ENCODE measurements at regions not wholly inside any gene's neighbourhood (a gene's known extent, or its start where the extent isn't known, plus 50 kb on each side); places are given as distances from the start of the nearest gene placed in this dataset.

DNA sequence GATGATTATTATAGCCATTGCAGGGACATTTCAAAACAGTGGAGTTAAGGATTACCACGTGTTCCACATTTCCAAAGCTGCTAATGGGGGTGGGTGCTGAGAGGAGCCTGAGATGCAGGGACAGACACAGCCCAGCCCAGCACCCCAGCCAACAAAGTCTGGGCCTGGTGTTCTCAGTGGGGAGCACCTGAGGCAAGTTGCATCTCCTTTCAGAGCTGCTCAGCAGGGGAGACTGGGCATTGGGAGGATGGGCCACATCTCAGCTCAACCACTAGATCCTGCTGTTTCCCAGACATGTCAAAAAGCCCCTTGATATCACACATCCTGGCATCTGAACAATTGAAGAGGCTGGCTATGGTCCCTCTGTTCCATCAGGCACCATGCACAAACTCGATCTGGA, 458.0 kb upstream of the KIRREL3 start:
- no peaks in the 10 kb centered on the region for H3K9me3 Mint-ChIP-seq (ENCODE audit: insufficient read depth)
- POLR2A ChIA-PET: no interaction called here
- H3K36me3 Mint-ChIP-seq (ENCODE audit: low read depth): no peaks in the 10 kb centered on the region
- CTCF ChIA-PET: no interaction called here
- ATAC-seq (no peak), DNase-seq (no peak)
- no peaks in the 10 kb centered on the region for H3K27me3 Mint-ChIP-seq (ENCODE audit: low read depth)
- no peak overlapping the region for H3K27ac Mint-ChIP-seq
- H3K4me3 Mint-ChIP-seq: no peak overlapping the region
- H3K4me1 Mint-ChIP-seq (ENCODE audit: low read depth): no peaks in the 10 kb centered on the region

DNA sequence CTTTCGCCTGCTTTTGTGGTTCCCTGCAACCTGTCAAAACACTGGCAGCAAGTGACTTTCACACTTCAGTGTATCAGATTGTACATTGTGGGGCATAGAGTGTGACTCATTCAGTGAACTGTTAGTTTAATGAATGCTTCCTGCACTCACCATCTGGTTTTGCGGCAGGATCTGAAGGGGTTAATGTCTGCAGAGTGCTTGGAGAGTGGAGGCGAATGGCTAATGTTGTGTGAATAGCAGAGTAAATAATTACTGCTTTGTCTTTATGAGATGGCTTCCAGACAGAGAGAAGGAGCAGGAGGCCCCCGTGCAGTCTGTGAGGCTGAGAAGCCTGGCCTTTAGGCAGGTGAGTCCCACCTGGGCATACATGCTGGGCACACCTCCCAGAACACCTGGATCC, 454.3 kb upstream of the KIRREL3 start:
- ATAC-seq: no peak
- ChIA-PET POLR2A (no interaction called here), CTCF (interaction anchor here (1.4 kb wide), 1 partner anchor 16 kb away, joined by 4 read pairs; no protein-coding TSS in a partner anchor)
- Mint-ChIP-seq H3K36me3 (ENCODE audit: low read depth) (no peaks in the 10 kb centered on the region), H3K27ac (no peak overlapping the region), H3K27me3 (ENCODE audit: low read depth) (no peaks in the 10 kb centered on the region), H3K4me3 (no peak overlapping the region), H3K9me3 (ENCODE audit: insufficient read depth) (no peaks in the 10 kb centered on the region), H3K4me1 (ENCODE audit: low read depth) (no peaks in the 10 kb centered on the region)
- DNase-seq: no peak

- DNase-seq (no peak), ATAC-seq (no peak)
- CTCF ChIA-PET: no interaction called here
- no peaks in the 10 kb centered on the region for H3K36me3 Mint-ChIP-seq (ENCODE audit: low read depth)
- H3K4me1 Mint-ChIP-seq (ENCODE audit: low read depth): no peaks in the 10 kb centered on the region
- H3K27me3 Mint-ChIP-seq (ENCODE audit: low read depth): no peaks in the 10 kb centered on the region
- H3K4me3 Mint-ChIP-seq: no peak overlapping the region
- POLR2A ChIA-PET: no interaction called here
- no peak overlapping the region for H3K27ac Mint-ChIP-seq
- no peaks in the 10 kb centered on the region for H3K9me3 Mint-ChIP-seq (ENCODE audit: insufficient read depth)
Measured at GRCh38 chr11:127452533-127452932, 452.0 kb upstream of the KIRREL3 start.

DNA sequence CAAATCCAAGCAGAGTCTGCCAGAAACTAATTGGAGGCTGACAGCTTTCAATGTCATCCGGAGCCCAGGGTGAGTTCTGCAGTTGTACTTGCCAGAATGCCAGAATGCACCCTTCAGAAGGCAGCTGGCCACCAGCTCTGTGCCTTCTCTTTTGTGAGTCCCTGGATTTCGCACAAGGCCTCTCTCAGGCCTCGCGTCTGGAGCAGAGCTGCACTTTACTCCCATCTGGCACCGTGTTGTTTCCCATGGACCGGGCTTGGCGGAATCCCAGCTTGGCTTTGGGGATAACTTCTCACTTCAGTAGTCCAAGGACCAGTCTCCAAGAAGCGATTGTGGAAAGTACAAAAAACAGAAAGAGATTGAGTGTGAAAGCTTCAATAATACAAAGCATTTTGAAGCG, 451.3 kb upstream of the KIRREL3 start:
- H3K9me3 Mint-ChIP-seq (ENCODE audit: insufficient read depth): no peaks in the 10 kb centered on the region
- no peak overlapping the region for H3K27ac Mint-ChIP-seq
- ChIA-PET POLR2A (no interaction called here), CTCF (no interaction called here)
- H3K4me1 Mint-ChIP-seq (ENCODE audit: low read depth): no peaks in the 10 kb centered on the region
- DNase-seq (no peak), ATAC-seq (no peak)
- no peaks in the 10 kb centered on the region for H3K27me3 Mint-ChIP-seq (ENCODE audit: low read depth)
- H3K36me3 Mint-ChIP-seq (ENCODE audit: low read depth): no peaks in the 10 kb centered on the region
- H3K4me3 Mint-ChIP-seq: no peak overlapping the region

GRCh38 chr11:127448101-127448500, 447.5 kb upstream of the KIRREL3 start:
- Mint-ChIP-seq H3K9me3 (ENCODE audit: insufficient read depth) (no peaks in the 10 kb centered on the region), H3K4me3 (no peak overlapping the region), H3K36me3 (ENCODE audit: low read depth) (no peaks in the 10 kb centered on the region), H3K4me1 (ENCODE audit: low read depth) (no peaks in the 10 kb centered on the region), H3K27me3 (ENCODE audit: low read depth) (no peaks in the 10 kb centered on the region), H3K27ac (no peak overlapping the region)
- ChIA-PET CTCF (no interaction called here), POLR2A (no interaction called here)
- no peak for DNase-seq
- no peak for ATAC-seq

- Mint-ChIP-seq H3K36me3 (ENCODE audit: low read depth) (no peaks in the 10 kb centered on the region), H3K9me3 (ENCODE audit: insufficient read depth) (no peaks in the 10 kb centered on the region), H3K4me3 (no peak overlapping the region), H3K27ac (no peak overlapping the region), H3K27me3 (ENCODE audit: low read depth) (no peaks in the 10 kb centered on the region), H3K4me1 (ENCODE audit: low read depth) (no peaks in the 10 kb centered on the region)
- ATAC-seq: no peak
- POLR2A ChIA-PET: no interaction called here
- DNase-seq: no peak
- CTCF ChIA-PET: no interaction called here
Measured at GRCh38 chr11:127445476-127445875, 444.9 kb upstream of the KIRREL3 start.

DNA sequence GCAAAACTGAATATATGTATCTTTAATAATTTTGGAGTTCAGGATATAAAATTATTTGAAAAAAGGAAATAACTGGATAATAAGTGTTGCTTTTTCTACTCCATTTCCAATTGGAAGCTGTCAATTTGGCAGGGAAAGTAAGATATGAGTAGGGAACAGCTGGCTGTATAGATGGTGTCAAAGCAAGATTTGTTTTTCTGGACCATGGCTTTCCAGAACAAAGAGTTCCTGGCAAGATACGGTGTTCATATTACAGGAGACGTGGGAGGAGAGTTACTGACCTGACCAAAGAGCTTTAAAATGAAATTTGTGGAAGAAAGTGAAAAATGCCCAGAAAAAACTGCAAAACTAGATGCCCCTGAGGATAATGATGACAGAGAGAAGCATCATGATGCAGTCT, 442.7 kb upstream of the KIRREL3 start:
- Mint-ChIP-seq H3K27me3 (ENCODE audit: low read depth) (no peaks in the 10 kb centered on the region), H3K9me3 (ENCODE audit: insufficient read depth) (no peaks in the 10 kb centered on the region), H3K36me3 (ENCODE audit: low read depth) (no peaks in the 10 kb centered on the region), H3K4me1 (ENCODE audit: low read depth) (no peaks in the 10 kb centered on the region), H3K4me3 (no peak overlapping the region), H3K27ac (no peak overlapping the region)
- no peak for ATAC-seq
- DNase-seq: no peak
- CTCF ChIA-PET: no interaction called here
- POLR2A ChIA-PET: no interaction called here

DNA sequence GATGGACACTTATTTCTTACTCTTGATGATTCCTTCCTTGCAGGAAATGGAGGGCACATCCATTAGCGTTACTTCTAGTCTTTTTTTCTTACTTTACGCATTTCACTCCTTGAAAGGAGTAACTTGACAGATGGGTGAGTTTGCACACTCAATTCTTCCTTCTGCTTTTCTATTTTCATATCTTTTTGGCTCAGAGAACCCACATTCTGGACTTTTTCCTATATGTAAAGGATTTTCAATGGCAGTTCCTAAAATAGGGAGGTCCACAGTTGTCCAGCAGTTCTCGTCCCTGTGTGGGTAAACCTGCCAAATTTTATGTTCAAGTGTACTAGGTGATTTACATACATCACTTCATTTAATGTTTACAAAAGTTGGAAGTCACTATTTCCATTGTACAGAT, 440.0 kb upstream of the KIRREL3 start:
- Mint-ChIP-seq H3K9me3 (ENCODE audit: insufficient read depth) (no peaks in the 10 kb centered on the region), H3K27ac (no peak overlapping the region), H3K36me3 (ENCODE audit: low read depth) (no peaks in the 10 kb centered on the region), H3K4me3 (no peak overlapping the region), H3K4me1 (ENCODE audit: low read depth) (no peaks in the 10 kb centered on the region), H3K27me3 (ENCODE audit: low read depth) (no peaks in the 10 kb centered on the region)
- DNase-seq (no peak), ATAC-seq (no peak)
- ChIA-PET CTCF (no interaction called here), POLR2A (no interaction called here)

GRCh38 chr11:127425281-127425680, 424.7 kb upstream of the KIRREL3 start:
- Mint-ChIP-seq H3K4me1 (ENCODE audit: low read depth) (no peaks in the 10 kb centered on the region), H3K9me3 (ENCODE audit: insufficient read depth) (no peaks in the 10 kb centered on the region), H3K27ac (no peak overlapping the region), H3K36me3 (ENCODE audit: low read depth) (no peaks in the 10 kb centered on the region), H3K27me3 (ENCODE audit: low read depth) (no peaks in the 10 kb centered on the region), H3K4me3 (no peak overlapping the region)
- no peak for DNase-seq
- ATAC-seq: no peak
- POLR2A ChIA-PET: no interaction called here
- CTCF ChIA-PET: no interaction called here

GRCh38 chr11:127424661-127425060, 424.1 kb upstream of the KIRREL3 start:
- ChIA-PET POLR2A (no interaction called here), CTCF (no interaction called here)
- no peaks in the 10 kb centered on the region for H3K9me3 Mint-ChIP-seq (ENCODE audit: insufficient read depth)
- no peak for DNase-seq
- H3K27me3 Mint-ChIP-seq (ENCODE audit: low read depth): no peaks in the 10 kb centered on the region
- ATAC-seq: no peak
- no peak overlapping the region for H3K27ac Mint-ChIP-seq
- H3K4me1 Mint-ChIP-seq (ENCODE audit: low read depth): no peaks in the 10 kb centered on the region
- H3K36me3 Mint-ChIP-seq (ENCODE audit: low read depth): no peaks in the 10 kb centered on the region
- H3K4me3 Mint-ChIP-seq: no peak overlapping the region

DNA sequence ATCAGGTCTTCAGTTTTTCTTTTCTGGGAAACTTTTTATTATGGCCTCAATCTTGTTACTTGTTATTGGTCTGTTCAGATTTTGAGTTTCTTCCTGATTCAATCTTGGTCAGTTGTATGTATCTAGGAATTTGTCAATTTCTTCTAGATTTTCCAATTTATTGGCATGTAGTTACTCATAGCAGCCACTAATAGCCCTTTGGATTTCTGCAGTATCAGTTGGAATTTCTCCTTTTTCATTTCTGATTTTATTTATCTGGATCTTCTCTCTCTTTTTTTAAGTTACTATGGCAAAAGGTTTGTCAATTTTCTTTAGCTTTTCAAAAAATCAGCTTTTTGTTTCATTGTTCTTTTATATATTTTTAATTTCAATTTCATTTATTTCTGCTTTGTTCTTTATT, 419.6 kb upstream of the KIRREL3 start:
- H3K27ac Mint-ChIP-seq: no peak overlapping the region
- DNase-seq: no peak
- POLR2A ChIA-PET: no interaction called here

GRCh38 chr11:127412722-127413380, 412.3 kb upstream of the KIRREL3 start:
- Mint-ChIP-seq H3K9me3 (ENCODE audit: insufficient read depth) (no peaks in the 10 kb centered on the region), H3K36me3 (ENCODE audit: low read depth) (no peaks in the 10 kb centered on the region), H3K27me3 (ENCODE audit: low read depth) (no peaks in the 10 kb centered on the region), H3K4me3 (no peak overlapping the region), H3K27ac (no peak overlapping the region), H3K4me1 (ENCODE audit: low read depth) (no peaks in the 10 kb centered on the region)
- ChIA-PET CTCF (no interaction called here), POLR2A (no interaction called here)
- DNase-seq: no peak
- no peak for ATAC-seq

More for the DNA sequence above, 419.6 kb upstream of the KIRREL3 start:
- Mint-ChIP-seq H3K9me3 (ENCODE audit: insufficient read depth) (no peaks in the 10 kb centered on the region), H3K36me3 (ENCODE audit: low read depth) (no peaks in the 10 kb centered on the region), H3K4me1 (ENCODE audit: low read depth) (no peaks in the 10 kb centered on the region), H3K4me3 (no peak overlapping the region), H3K27me3 (ENCODE audit: low read depth) (no peaks in the 10 kb centered on the region)
- CTCF ChIA-PET: no interaction called here
- no peak for ATAC-seq

GRCh38 chr11:127412234-127412633, 411.7 kb upstream of the KIRREL3 start:
- ChIA-PET CTCF (no interaction called here), POLR2A (no interaction called here)
- no peak overlapping the region for H3K4me3 Mint-ChIP-seq
- H3K27me3 Mint-ChIP-seq (ENCODE audit: low read depth): no peaks in the 10 kb centered on the region
- no peak overlapping the region for H3K27ac Mint-ChIP-seq
- DNase-seq: no peak
- H3K36me3 Mint-ChIP-seq (ENCODE audit: low read depth): no peaks in the 10 kb centered on the region
- H3K9me3 Mint-ChIP-seq (ENCODE audit: insufficient read depth): no peaks in the 10 kb centered on the region
- ATAC-seq: no peak
- no peaks in the 10 kb centered on the region for H3K4me1 Mint-ChIP-seq (ENCODE audit: low read depth)

All from activated CD8-positive, alpha-beta T cell treated with anti-CD3 and anti-CD28 coated beads, Interleukin-2, amount 10 ng/mL, durations not matched to agents 7 days and 5 days (primary cell).